Astrocyte (in vitro differentiated cells and primary cell): ENCODE measurements at regions not wholly inside any gene's neighbourhood (a gene's known extent, or its start where the extent isn't known, plus 50 kb on each side); places are given as distances from the start of the nearest gene placed in this dataset.

Source experiments
- DNase-seq: peaks from one replicate; pipeline ENCODE4 v3.0.0-alpha.2; 2010; ENCODE audit warnings: low read depth
- FAIRE-seq: peaks from 2 replicates; lab custom pipeline; 2011; peaks lifted over from hg19 to GRCh38; lab: Jason Lieb, UNC
- H2AFZ ChIP-seq: 2 replicates; pipeline ENCODE4 v1.6.0; 2012; ENCODE audit warnings: low read depth, low read length, inconsistent platforms
- H3K27ac ChIP-seq: 2 replicates; pipeline ENCODE4 v1.5.1; 2011; ENCODE audit warnings: low read depth, low read length, inconsistent platforms
- H3K27me3 ChIP-seq: 2 replicates; pipeline ENCODE4 v1.6.0; 2011; ENCODE audit warnings: low read length, inconsistent platforms; ENCODE audit not compliant: insufficient read depth
- H3K36me3 ChIP-seq: 2 replicates; pipeline ENCODE4 v1.5.1; 2011; ENCODE audit warnings: low read length, inconsistent platforms; ENCODE audit not compliant: insufficient read depth
- H3K4me1 ChIP-seq: 2 replicates; pipeline ENCODE4 v1.5.1; 2011; ENCODE audit warnings: low read length, inconsistent platforms; ENCODE audit not compliant: insufficient read depth
- H3K4me2 ChIP-seq: 2 replicates; pipeline ENCODE4 v1.6.0; 2012; ENCODE audit warnings: low read length, inconsistent platforms
- H3K4me3 ChIP-seq: 2 replicates; pipeline ENCODE4 v1.5.1; 2011; ENCODE audit warnings: low read depth, mild to moderate bottlenecking, low read length, inconsistent platforms; ENCODE audit not compliant: insufficient read depth
- H3K79me2 ChIP-seq: 2 replicates; pipeline ENCODE4 v1.6.0; 2012; ENCODE audit warnings: mild to moderate bottlenecking, low read length, inconsistent platforms; ENCODE audit not compliant: insufficient read depth
- H3K9ac ChIP-seq: 2 replicates; pipeline ENCODE4 v1.6.0; 2012; ENCODE audit warnings: mild to moderate bottlenecking, low read length, inconsistent platforms
- H3K9me3 ChIP-seq: 2 replicates; pipeline ENCODE4 v1.5.1; 2012; ENCODE audit warnings: low read depth, mild to moderate bottlenecking, low read length, inconsistent platforms; ENCODE audit not compliant: insufficient read depth
- H4K20me1 ChIP-seq: 2 replicates; pipeline ENCODE4 v1.6.0; 2012; ENCODE audit warnings: low read length, inconsistent platforms; ENCODE audit not compliant: insufficient read depth
- H3K27ac Mint-ChIP-seq: one replicate; pipeline ENCODE4 v1.8.0; 2021; ENCODE audit warnings: mild to moderate bottlenecking, mixed read lengths; ENCODE audit not compliant: unreplicated experiment
- H3K27me3 Mint-ChIP-seq: one replicate; pipeline ENCODE4 v1.8.0; 2021; ENCODE audit warnings: low read depth, mixed read lengths; ENCODE audit not compliant: unreplicated experiment
- H3K36me3 Mint-ChIP-seq: one replicate; pipeline ENCODE4 v1.8.0; 2021; ENCODE audit warnings: low read depth, mixed read lengths; ENCODE audit not compliant: unreplicated experiment
- H3K4me1 Mint-ChIP-seq: one replicate; pipeline ENCODE4 v1.8.0; 2021; ENCODE audit warnings: low read depth, mixed read lengths; ENCODE audit not compliant: unreplicated experiment
- H3K4me3 Mint-ChIP-seq: one replicate; pipeline ENCODE4 v1.8.0; 2021; ENCODE audit warnings: mild to moderate bottlenecking, moderate library complexity, mixed read lengths; ENCODE audit not compliant: unreplicated experiment
- H3K9me3 Mint-ChIP-seq: one replicate; pipeline ENCODE4 v1.8.0; 2021; ENCODE audit warnings: mild to moderate bottlenecking, mixed read lengths; ENCODE audit not compliant: unreplicated experiment
- EZH2 ChIP-seq: IDR thresholded peaks from 2 replicates; pipeline ENCODE4 v1.6.1; 2012; ENCODE audit warnings: mild to moderate bottlenecking, low read length, inconsistent platforms; ENCODE audit not compliant: insufficient read depth
- TF ChIP-seq, protein P1 (sequence below): IDR thresholded peaks from 2 replicates; pipeline ENCODE4 v1.5.1; 2011; ENCODE audit warnings: low read depth, mild to moderate bottlenecking, inconsistent platforms, low read length, moderate library complexity; ENCODE audit not compliant: insufficient read depth

DNA sequence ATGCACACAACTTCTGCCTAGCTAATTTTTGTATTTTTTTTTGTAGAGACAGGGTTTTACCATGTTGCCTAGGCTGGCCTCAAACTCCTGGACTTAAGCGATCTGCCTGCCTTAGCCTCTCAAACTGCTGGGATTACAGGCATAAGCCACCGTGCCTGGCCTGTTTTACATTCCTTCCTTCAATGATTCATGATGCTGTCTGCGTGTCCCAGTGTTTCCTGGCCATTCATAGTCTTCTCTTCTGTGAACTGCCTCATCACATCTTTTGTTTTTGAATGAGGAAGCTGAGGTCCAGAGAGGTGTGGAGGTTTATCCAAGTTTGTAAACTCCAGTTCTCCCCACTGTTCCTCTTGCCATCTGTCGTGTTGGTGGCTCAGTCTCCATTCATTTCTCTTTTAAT is 64.5 kb upstream of the MED9 start:
- no peak overlapping the region for H3K4me3 Mint-ChIP-seq
- H3K27me3 Mint-ChIP-seq = peaks cover 24% of the 10 kb centered on the region
- DNase-seq (peak; percentile 79), FAIRE-seq (peak; percentile 5)
- H3K36me3 Mint-ChIP-seq = no peaks in the 10 kb centered on the region
- Histone ChIP-seq H3K27ac (no peak overlapping the region), H3K9me3 (no peaks in the 10 kb centered on the region), H3K4me2 (no peak overlapping the region), H3K79me2 (no peaks in the 10 kb centered on the region), H3K4me1 (peaks cover 40% of the 10 kb centered on the region), H4K20me1 (no peaks in the 10 kb centered on the region), H2AFZ (no peak overlapping the region), H3K36me3 (no peaks in the 10 kb centered on the region), H3K9ac (no peak overlapping the region), H3K4me3 (no peak overlapping the region), H3K27me3 (no peaks in the 10 kb centered on the region)
- H3K27ac Mint-ChIP-seq = no peak overlapping the region
- no peaks in the 10 kb centered on the region for H3K9me3 Mint-ChIP-seq
- H3K4me1 Mint-ChIP-seq = peaks cover 9% of the 10 kb centered on the region
- no peak for TF ChIP-seq EZH2
- TF ChIP-seq, protein P1, sequence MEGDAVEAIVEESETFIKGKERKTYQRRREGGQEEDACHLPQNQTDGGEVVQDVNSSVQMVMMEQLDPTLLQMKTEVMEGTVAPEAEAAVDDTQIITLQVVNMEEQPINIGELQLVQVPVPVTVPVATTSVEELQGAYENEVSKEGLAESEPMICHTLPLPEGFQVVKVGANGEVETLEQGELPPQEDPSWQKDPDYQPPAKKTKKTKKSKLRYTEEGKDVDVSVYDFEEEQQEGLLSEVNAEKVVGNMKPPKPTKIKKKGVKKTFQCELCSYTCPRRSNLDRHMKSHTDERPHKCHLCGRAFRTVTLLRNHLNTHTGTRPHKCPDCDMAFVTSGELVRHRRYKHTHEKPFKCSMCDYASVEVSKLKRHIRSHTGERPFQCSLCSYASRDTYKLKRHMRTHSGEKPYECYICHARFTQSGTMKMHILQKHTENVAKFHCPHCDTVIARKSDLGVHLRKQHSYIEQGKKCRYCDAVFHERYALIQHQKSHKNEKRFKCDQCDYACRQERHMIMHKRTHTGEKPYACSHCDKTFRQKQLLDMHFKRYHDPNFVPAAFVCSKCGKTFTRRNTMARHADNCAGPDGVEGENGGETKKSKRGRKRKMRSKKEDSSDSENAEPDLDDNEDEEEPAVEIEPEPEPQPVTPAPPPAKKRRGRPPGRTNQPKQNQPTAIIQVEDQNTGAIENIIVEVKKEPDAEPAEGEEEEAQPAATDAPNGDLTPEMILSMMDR = no peak

DNA sequence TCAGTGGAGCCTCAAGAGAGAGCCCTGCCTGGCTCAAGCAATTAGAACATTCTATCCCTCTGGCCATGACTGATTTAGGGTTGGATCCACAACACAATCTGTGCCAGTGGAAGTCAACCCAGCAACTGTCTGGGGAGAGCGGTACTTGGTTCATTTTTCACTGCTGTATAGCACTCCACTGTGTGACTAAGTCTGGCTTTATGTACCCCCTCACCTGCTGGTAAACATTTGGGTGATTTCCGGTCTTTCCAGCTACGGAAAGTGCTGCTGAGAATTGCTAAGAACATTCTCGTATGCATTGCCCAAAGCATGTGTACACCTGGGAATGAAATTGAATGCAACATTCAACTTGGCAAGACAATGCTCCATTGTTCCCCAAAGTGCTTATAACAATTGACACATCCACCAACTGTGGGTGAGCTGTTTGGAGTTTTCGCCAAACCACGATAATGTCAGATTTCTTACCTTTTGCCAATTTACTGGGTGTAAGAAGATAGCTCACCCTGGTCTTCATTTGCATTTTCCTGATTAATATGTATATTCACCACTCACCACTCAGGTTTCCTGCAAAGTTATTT is 63.5 kb upstream of the MED9 start:
- no peak overlapping the region for H3K27ac ChIP-seq
- H3K79me2 ChIP-seq = no peaks in the 10 kb centered on the region
- Mint-ChIP-seq H3K9me3 (no peaks in the 10 kb centered on the region), H3K4me1 (peaks cover 9% of the 10 kb centered on the region), H3K4me3 (no peak overlapping the region), H3K27ac (no peak overlapping the region), H3K36me3 (no peaks in the 10 kb centered on the region), H3K27me3 (peaks cover 17% of the 10 kb centered on the region)
- H3K4me1 ChIP-seq = peaks cover 40% of the 10 kb centered on the region
- no peaks in the 10 kb centered on the region for H3K36me3 ChIP-seq
- H3K9me3 ChIP-seq = no peaks in the 10 kb centered on the region
- H4K20me1 ChIP-seq = no peaks in the 10 kb centered on the region
- no peak overlapping the region for H2AFZ ChIP-seq
- peak overlapping the region; percentile 84 for H3K4me2 ChIP-seq
- H3K4me3 ChIP-seq = no peak overlapping the region
- no peaks in the 10 kb centered on the region for H3K27me3 ChIP-seq
- peak overlapping the region; percentile 55 for H3K9ac ChIP-seq
- DNase-seq (peak; percentile 55), FAIRE-seq (no peak)
- TF ChIP-seq, protein P1 = no peak
- no peak for TF ChIP-seq EZH2

DNA sequence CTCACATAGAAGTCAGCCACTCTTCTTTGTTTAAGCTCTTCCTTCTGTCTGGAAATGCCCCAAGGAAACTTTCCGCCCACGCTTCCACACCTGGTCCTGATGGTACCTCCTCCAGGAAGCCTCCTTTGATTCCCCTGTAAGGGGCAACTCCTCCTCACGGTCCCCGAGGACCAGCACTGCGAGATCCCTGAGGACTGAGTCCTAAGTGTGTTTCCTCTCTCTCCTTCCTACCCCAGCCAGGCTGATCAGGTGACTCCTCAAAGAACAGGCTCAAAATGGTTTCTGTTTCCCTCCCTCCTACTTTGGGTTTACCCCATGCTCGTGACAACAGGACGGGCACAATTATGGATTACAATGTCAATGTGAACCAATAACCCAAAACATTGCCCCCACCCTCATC is 63.0 kb upstream of the MED9 start:
- Histone ChIP-seq H3K9me3 (no peaks in the 10 kb centered on the region), H4K20me1 (no peaks in the 10 kb centered on the region), H3K4me1 (peaks cover 40% of the 10 kb centered on the region), H2AFZ (peak overlapping the region; percentile 49), H3K27ac (peak overlapping the region; percentile 11), H3K27me3 (no peaks in the 10 kb centered on the region), H3K36me3 (no peaks in the 10 kb centered on the region), H3K4me2 (peak overlapping the region; percentile 84), H3K9ac (peak overlapping the region; percentile 55), H3K79me2 (no peaks in the 10 kb centered on the region), H3K4me3 (peak overlapping the region; percentile 35)
- Mint-ChIP-seq H3K4me3 (no peak overlapping the region), H3K9me3 (no peaks in the 10 kb centered on the region), H3K27me3 (peaks cover 17% of the 10 kb centered on the region), H3K36me3 (no peaks in the 10 kb centered on the region), H3K27ac (no peak overlapping the region), H3K4me1 (peaks cover 9% of the 10 kb centered on the region)
- FAIRE-seq = no peak
- TF ChIP-seq, protein P1 = no peak
- TF ChIP-seq EZH2 = no peak
- DNase-seq = no peak
